ENCODE measurements at regions not wholly inside any gene's neighbourhood (a gene's known extent, or its start where the extent isn't known, plus 50 kb on each side); places are given as distances from the start of the nearest gene placed in this dataset.

- H3K79me2 ChIP-seq (ENCODE audit: control insufficient read depth, insufficient read depth, low read length, unreplicated experiment) = no peaks in the 10 kb centered on the region
- H3K27ac ChIP-seq (ENCODE audit: low read depth, low read length) = no peak overlapping the region
- no peak overlapping the region for H3K4me3 ChIP-seq (ENCODE audit: low read depth, low read length)
- H2AFZ ChIP-seq (ENCODE audit: low read length, unreplicated experiment) = no peak overlapping the region
- no peaks in the 10 kb centered on the region for H3K27me3 ChIP-seq (ENCODE audit: insufficient read depth, low read length)
- H3K36me3 ChIP-seq (ENCODE audit: insufficient read depth, low read length) = no peaks in the 10 kb centered on the region
- H3K4me1 ChIP-seq (ENCODE audit: control insufficient read depth, insufficient read depth, low read length, unreplicated experiment) = no peaks in the 10 kb centered on the region
Measured at GRCh38 chr6:8494730-8495129, 59.4 kb upstream of the SLC35B3 start.

- H2AFZ ChIP-seq (ENCODE audit: low read length, unreplicated experiment) = no peak overlapping the region
Measured at GRCh38 chr6:8492536-8493133, 57.3 kb upstream of the SLC35B3 start.

More at GRCh38 chr6:8492536-8493133, 57.3 kb upstream of the SLC35B3 start:
- H3K4me1 ChIP-seq (ENCODE audit: control insufficient read depth, insufficient read depth, low read length, unreplicated experiment) = no peaks in the 10 kb centered on the region
- no peaks in the 10 kb centered on the region for H3K27me3 ChIP-seq (ENCODE audit: insufficient read depth, low read length)
- no peaks in the 10 kb centered on the region for H3K79me2 ChIP-seq (ENCODE audit: control insufficient read depth, insufficient read depth, low read length, unreplicated experiment)
- no peaks in the 10 kb centered on the region for H3K36me3 ChIP-seq (ENCODE audit: insufficient read depth, low read length)
- H3K27ac ChIP-seq (ENCODE audit: low read depth, low read length) = no peak overlapping the region
- no peak overlapping the region for H3K4me3 ChIP-seq (ENCODE audit: low read depth, low read length)

All from ACC112 (cell line).